Globus pallidus (tissue), 1 donor: ENCODE measurements at regions not wholly inside any gene's neighbourhood (a gene's known extent, or its start where the extent isn't known, plus 50 kb on each side); places are given as distances from the start of the nearest gene placed in this dataset.

Source experiments
- DNase-seq: peaks from one replicate; pipeline ENCODE4 v3.0.0-alpha.2; 2015; ENCODE audit warnings: low spot score

- DNase-seq: no peak
Observed at GRCh38 chr2:193703411-193703810, 1508.7 kb upstream of the TMEFF2 start.

GRCh38 chr2:193701484-193701883 lies 1506.8 kb upstream of the TMEFF2 start:
- no peak for DNase-seq

GRCh38 chr2:193695367-193695766 lies 1500.6 kb upstream of the TMEFF2 start:
- no peak for DNase-seq

DNA sequence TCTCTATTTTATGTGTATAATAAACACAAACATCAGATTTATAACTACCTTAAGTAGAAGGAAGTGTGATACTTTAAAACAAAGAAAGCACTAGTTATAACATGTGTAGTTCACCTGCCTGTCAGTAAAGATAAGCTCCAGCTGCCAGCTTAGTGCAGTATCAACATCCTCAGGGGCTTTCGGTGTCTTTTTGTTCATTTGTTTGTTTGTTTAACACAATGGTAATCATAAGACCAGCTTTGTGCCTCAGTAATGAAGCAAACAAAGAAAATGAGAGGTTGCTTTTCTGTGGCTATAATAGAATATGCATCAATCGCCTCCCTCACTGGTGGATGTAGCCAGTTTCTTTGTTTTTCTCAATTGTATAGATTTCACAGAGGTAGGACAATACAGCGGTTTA lies 1499.0 kb upstream of the TMEFF2 start:
- no peak for DNase-seq

DNA sequence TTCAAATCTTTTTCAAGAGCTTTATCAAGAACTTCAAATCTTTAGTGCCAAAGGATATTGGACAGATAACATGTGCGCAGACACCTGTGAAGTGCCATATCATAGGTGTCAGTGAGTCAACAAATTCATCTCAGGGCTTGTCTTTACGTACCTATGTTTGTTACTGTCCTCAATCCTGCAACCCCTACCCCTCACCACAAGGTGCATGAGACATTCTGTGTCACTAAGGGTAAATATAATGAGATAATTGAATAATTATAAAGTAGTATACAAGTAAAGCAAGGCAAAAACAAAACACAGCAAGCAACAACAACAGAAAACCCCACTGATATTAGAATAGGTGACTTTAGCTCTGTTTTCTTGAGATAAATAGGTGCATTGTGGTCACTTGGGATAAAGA lies 1495.8 kb upstream of the TMEFF2 start:
- no peak for DNase-seq

DNA sequence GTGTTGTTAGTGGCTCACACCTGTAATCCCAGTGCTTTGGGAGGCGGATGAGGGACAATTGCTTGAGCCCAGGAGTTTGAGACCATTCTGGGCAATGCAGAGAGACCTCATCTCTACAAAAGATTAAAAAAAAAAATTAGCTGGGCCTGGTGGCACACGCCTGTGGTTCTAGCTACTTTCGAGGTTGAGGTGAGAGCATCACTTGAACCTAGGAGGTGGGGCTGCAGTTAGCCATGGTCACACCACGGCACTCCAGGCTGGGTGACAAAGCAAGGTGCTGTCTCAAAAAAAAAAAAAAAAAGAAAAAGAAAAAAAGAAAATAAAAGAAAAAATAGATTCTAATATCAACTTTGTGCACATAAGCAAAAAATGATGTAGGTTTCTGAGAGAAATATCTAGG lies 1492.5 kb upstream of the TMEFF2 start:
- DNase-seq: no peak

DNA sequence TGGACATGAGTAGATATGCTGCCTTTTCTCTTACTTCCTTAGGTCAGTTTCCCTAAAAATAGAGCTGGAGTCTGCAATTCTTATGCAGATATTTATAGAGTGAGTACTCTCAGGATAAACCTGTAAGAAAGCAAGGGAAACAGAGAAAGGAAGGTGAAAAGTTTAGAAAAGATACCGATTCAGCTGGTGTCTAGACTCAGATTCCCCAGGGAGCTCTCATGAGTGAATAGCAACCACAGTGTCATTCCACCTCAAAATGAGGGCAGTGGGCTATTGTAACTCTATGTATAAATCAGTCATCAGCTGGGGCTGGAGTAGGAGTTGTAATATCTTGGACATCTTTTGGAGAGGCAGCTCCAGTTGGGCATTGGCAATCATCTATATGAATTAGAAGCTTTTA lies 1485.1 kb upstream of the TMEFF2 start:
- DNase-seq: no peak

- no peak for DNase-seq
Observed at GRCh38 chr2:193670478-193670877, 1475.7 kb upstream of the TMEFF2 start.

- DNase-seq: no peak
Observed at GRCh38 chr2:193668557-193669323, 1474.0 kb upstream of the TMEFF2 start.

DNA sequence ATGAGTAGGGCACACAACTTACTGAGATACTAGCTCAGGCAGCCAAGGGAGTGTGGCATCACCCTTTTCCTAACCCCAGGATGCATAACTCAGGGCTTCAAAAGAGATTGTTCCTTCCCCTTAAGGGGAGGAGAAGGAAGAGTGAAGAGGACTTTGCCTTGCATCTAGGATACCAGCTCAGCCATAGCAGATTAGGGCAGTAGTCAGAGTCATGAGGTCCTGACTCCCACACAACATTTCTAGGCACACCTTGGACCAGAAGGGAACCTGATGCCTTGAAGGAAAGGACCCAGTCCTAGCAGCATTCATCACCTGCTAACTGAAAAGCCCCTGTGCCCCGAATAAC lies 1433.2 kb upstream of the TMEFF2 start:
- DNase-seq: no peak

DNA sequence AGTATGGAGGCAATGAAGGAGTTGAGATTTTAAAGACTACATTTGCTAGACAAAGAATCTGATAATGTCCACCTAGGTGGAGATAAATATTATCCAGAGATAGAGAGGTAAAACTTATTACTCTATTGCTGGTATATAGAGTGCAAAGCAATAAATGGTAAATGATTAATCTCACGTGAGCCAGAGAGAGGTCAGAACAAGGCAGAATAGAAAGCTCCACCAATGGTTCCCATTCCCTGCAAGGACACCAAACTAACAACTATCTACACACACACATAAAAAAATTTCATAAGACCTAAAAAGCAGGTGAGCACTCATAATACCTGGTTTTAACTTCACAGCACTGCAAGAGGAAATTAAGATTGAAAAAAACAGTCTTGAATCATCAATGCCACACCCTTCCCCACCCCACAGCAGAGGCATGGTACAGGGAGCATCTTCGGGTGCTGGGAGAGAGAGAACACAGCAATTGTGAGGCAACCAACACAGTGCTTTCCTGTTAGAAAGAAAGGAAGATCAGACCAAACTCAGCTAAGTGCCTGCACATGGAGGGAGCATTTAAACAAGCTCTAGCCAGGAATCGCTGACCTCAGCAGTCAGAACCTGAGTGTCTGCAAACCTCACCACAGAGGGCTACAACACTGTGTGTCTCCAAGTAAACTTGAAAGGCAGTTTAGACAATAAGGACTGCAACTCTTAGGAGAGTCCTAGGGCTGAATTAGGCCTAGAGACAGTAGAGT lies 1432.6 kb upstream of the TMEFF2 start:
- no peak for DNase-seq

DNA sequence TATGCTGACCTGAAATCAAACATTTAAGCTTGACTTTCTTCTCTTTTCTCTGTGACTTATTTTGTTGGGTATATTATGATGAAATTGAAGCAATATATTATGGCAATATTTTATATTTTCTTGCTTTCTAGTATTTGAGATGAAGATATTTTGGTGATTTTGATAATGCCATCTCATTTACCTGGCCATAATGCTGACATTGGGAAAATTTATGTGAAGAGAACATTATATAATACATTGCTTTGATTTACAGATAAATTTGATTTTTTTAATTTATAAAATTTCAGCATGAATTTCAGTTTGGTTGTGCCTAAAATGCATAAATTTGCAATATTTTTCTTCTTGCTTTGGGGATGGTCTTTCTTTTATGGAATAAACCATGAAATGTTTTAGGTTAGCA lies 1413.7 kb upstream of the TMEFF2 start:
- DNase-seq: no peak

DNA sequence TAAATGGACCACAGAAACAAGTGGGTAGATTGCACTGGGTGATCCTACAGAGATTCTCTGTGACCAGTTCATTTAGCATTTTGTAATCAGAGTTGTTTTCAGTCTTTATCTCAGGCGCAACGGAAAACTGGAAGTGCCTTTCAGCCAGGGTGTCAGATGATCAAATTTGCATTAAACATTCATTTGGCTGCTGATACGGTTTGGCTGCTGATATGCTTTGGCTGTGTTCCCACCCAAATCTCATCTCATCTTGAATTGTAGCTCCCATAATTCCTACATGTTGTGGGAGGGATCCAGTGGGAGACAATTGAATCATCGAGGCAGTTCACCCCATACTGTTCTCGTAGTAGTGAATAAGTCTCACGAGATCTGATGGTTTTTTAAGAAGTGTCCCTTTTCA lies 1396.1 kb upstream of the TMEFF2 start:
- DNase-seq: no peak

DNA sequence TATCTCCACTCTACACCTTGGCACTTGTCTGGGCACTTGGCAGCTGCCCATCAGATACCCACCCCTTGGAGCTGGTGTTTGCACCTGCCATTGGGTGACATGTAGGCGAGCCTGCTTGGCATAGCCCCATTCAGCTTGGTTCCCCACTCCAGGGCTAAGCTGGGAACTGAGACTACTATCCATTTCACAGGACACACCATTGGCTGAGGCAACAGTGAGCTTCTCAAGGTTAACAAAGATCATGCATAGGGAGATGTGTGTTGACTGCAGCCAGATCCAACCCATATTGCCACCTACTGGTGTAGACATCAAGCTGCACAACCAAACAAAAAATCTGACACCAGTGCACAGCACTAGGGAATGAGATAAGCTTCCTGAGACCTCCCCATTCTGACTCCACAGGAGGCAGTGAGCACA lies 1389.8 kb upstream of the TMEFF2 start:
- DNase-seq: no peak

- DNase-seq: no peak
Observed at GRCh38 chr2:193583638-193584400, 1389.1 kb upstream of the TMEFF2 start.

GRCh38 chr2:193581807-193582206 lies 1387.1 kb upstream of the TMEFF2 start:
- DNase-seq: no peak

DNA sequence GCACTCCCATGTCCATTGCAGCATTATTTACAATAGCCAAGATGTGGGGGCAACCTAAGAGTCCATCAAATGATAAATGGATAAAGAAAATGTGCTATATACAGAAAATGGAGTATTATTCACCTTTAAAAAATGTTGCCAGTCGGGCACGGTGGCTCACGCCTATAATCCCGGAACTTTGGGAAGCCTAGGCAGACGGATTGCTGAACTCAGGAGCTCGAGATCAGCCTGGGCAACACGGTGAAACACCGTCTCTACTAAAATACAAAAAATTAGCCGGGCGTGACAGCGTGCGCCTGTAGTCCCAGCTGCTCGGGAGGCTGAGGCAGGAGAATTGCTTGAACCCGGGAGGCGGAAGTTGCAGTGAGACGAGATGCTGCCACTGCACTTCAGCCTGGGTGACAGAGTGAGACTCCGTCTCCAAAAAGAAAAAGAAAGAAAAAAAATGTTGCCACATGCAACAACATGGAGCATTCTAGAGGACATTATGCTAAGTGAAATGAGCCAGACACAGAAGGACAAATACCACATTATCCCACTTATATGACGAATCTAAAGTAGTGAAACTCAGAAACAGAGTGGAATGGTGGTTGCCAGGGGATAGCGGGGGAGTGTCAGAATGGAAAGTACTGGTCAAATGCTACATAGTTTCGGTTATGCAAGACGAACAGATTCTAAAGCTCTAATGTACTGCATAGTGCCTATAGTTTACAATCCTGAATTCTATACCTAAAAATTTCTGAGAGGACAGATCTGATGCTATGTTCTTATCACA lies 1385.6 kb upstream of the TMEFF2 start:
- DNase-seq: no peak

DNA sequence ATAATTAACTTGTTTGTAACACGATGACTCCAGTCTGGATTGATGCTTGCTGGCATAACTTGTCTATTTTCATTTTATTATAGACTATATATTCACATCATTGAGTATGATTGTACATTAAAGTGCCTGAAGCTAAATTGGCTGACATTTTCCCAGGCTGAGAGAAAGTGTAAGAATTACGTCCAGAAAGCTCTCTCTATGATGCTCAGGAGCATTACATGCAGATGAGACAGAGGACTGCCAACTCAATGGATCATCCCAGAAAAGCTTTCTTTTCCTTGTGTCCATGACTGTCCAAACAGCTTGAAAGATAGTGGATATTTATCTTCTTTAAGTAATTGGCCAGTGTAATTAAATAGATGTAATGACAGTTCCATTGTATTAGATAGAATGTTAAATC lies 1372.2 kb upstream of the TMEFF2 start:
- no peak for DNase-seq

- no peak for DNase-seq
Observed at GRCh38 chr2:193566276-193566675, 1371.5 kb upstream of the TMEFF2 start.

DNA sequence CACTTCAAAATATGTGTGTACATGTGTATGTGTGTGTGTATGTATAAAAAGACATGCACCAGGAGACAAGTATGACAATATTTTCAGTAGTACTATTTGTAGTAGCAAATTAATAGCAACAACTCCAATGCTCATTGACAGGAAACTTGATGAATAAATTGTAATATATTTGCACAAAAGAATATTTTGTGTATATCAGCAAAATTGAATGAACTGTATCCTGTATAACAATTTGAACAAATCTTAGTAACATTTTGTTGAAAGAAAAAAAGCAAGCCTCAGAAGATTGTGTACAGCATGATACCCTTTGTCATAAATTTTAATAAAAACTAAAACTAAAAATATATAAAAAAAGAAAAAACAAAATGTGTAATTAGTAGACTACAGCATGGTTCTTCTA lies 1367.3 kb upstream of the TMEFF2 start:
- DNase-seq: no peak

DNA sequence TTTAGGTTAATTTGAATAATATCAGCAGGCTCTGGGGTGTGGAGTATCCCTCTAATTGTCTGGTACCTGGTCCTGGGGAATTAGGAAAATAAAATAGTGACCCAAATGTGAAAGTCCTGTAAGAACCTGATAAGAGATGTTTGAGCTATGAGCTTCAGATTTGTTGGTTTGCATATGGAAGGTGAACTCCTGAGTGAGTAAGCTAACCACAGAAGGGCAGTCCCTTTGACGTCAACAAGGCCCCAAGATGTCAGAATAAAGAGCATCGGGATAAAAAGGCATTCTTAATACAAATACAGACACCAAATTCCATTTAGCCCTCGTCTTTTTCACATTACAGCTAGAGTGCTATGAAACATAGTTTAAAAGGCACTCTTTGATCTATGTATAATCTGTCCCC lies 1366.3 kb upstream of the TMEFF2 start:
- no peak for DNase-seq

DNA sequence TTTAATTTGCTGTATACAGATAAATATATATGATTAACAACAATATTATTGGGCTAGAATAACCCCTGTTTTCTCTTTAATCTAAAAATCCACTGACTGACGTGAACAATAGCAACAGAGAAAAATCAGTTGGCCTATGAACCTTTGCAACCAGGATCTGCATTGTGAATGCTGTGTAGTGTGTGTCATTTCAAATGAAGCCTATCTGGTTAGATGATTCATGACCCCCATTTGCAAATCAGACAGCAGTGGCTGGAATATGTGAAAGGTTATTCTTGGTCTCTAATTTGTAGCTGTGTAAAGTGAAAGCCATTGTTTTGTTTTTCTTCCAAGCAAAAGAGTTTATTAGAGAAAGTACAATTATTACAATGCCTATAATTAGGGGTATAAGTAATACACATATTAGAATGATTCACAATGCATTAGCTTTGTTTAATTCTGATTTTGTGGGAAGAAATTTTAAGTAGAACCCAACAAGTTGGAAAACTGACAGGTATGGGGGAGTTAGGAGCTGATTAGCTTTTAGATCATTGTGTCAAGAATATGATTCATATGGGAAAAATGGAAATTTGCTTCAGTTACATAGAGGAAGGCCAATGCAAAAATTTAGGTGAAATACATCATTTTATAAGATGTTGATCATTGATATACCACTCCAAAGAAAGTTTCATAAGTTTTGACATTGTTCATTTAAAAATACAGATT lies 1362.2 kb upstream of the TMEFF2 start:
- DNase-seq: no peak
